ENCODE measurements at regions not wholly inside any gene's neighbourhood (a gene's known extent, or its start where the extent isn't known, plus 50 kb on each side); places are given as distances from the start of the nearest gene placed in this dataset.

DNA sequence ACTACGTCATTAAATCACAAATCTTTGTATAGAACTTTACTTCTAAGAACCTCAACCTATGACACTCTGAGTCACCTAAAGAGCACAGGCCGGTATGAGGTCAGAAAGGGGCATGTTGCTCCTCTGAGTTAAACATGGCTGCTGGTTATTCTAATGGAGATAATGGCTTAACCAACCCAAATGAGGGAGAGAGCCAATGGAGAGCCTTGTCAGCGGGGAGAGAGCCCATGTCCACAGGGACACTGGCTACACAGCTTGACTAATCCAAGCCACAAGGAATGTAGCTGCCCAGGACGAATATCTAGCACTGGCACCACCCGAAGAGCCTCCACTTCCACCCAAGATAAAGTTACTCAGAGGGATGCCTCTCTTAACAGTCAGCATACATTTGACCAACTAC is 77.0 kb upstream of the STAC start:
- no peak for DNase-seq (ENCODE audit: low read depth)
- no peak overlapping the region for H3K4me3 ChIP-seq (ENCODE audit: low read depth, low read length)
- TF ChIP-seq, protein P1, sequence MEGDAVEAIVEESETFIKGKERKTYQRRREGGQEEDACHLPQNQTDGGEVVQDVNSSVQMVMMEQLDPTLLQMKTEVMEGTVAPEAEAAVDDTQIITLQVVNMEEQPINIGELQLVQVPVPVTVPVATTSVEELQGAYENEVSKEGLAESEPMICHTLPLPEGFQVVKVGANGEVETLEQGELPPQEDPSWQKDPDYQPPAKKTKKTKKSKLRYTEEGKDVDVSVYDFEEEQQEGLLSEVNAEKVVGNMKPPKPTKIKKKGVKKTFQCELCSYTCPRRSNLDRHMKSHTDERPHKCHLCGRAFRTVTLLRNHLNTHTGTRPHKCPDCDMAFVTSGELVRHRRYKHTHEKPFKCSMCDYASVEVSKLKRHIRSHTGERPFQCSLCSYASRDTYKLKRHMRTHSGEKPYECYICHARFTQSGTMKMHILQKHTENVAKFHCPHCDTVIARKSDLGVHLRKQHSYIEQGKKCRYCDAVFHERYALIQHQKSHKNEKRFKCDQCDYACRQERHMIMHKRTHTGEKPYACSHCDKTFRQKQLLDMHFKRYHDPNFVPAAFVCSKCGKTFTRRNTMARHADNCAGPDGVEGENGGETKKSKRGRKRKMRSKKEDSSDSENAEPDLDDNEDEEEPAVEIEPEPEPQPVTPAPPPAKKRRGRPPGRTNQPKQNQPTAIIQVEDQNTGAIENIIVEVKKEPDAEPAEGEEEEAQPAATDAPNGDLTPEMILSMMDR (conservative IDR thresholded peaks at IDR 0.05; ENCODE audit: low read depth, low read length), result no peak

DNA sequence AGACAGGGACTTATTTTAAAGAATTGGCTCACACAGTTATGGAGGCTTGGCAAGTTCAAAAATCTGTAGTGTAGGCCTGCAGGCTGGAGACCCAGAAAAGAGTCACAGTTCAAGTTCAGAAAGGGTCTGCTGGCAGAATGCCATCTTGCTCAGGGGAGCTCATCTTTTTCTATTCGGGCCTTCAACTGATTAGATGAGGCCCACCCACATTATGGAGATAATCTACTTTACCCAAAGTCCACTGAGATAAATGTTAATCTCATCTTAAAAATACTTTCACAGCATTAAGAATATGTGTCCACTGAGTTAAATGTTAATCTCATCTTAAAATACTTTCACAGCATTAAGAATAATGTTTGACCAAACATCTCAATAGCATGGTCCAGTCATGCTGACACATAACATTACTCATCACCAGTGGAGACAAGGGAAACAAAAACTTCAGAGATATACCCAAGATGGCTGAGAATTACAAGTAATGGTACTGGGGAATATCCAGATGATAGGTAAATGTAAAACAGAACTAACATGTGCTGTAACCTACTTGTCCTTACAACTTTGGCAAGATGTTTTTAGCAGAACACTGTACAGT is 74.3 kb upstream of the STAC start:
- TF ChIP-seq, protein P1 (conservative IDR thresholded peaks at IDR 0.05; ENCODE audit: low read depth, low read length), result no peak
- H3K4me3 ChIP-seq (ENCODE audit: low read depth, low read length), result no peak overlapping the region
- no peak for DNase-seq (ENCODE audit: low read depth)

DNA sequence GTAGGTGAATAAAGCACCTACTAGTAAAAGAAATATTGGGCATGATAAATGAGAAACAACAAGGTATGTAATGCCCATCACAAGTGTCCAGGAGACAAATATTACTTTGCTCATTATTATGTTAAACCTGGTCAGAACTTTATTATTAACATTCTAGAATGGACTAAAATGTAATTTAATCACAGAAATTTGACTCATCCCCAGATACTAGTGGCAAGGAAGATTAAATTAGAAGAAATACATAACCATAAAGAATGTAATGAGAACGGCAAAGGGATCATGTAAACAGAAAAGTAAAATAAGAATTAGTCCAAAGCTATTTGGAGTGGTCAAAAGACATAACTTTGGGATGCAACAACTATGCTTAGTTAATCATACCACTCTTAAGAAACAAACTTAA is 71.2 kb upstream of the STAC start:
- H3K4me3 ChIP-seq (ENCODE audit: low read depth, low read length), result no peak overlapping the region
- no peak for DNase-seq (ENCODE audit: low read depth)
- TF ChIP-seq, protein P1 (conservative IDR thresholded peaks at IDR 0.05; ENCODE audit: low read depth, low read length), result no peak

DNA sequence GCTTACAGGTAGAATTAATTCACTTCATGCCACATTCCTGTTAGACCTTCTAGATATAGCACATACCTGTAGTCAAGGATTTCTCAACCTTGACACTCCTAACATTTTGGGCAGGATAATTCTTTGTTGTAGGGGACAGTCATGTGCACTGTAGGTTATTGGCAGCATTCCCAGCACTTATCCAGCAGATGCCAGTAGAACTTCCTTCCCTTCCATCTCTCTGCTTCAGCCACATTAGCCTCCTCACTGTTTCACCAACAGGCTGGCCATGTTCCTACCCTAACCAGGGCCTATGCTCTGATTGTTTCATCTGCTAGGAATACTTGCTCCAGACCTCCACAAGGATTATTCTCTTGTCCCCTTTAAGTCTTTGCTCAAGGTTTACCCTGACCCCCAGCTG is 68.0 kb upstream of the STAC start:
- TF ChIP-seq, protein P1 (conservative IDR thresholded peaks at IDR 0.05; ENCODE audit: low read depth, low read length), result no peak
- H3K4me3 ChIP-seq (ENCODE audit: low read depth, low read length), result no peak overlapping the region
- DNase-seq (ENCODE audit: low read depth), result no peak

DNA sequence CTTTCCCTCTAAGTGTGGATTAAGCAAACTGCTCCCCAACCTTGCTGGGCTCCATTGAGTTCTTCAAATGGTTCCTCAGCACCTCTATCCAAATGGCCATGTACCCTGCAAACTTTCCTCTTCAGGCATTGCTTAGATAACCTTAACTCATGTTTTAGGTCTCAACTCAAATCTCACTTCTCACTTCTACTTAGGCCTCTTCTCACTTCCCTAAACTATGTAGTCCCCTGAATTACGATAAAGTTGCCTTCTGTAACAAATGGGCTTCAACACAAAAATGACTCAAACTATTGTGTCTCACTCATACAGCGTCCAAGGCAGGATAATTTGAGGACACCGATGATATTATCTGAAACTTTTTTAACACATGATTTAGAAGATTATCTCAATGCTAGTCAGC is 62.4 kb upstream of the STAC start:
- H3K4me3 ChIP-seq (ENCODE audit: low read depth, low read length), result no peak overlapping the region
- TF ChIP-seq, protein P1 (conservative IDR thresholded peaks at IDR 0.05; ENCODE audit: low read depth, low read length), result no peak
- DNase-seq (ENCODE audit: low read depth), result no peak

DNA sequence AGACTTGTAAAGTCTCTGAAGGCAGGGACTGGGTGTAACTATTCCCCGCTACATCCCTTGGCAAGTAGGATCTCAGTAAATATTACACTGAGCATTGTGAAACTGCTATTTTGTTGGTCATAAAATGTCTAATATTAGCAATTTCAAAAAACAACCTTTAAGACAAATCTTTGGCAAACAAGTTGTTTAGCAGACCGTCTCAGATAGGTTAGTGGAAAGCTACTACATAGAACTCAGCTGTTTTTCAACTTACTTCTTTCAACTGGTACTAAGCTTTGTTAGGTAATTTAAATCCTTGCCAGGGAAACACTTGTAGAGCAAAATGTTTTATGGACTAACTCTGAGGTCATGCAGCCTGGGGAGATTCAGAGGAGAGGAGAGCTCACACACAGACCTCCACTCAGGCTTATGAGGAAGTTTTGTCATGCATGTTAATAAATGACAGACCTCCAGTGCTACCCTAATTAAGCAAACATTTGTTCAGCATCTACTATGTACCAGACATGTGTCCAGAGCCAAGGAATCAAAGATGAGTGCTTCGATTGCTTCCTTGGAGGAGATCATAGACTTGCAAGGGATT is 61.6 kb upstream of the STAC start:
- TF ChIP-seq, protein P1 (conservative IDR thresholded peaks at IDR 0.05; ENCODE audit: low read depth, low read length), result no peak
- DNase-seq (ENCODE audit: low read depth), result no peak
- no peak overlapping the region for H3K4me3 ChIP-seq (ENCODE audit: low read depth, low read length)

DNA sequence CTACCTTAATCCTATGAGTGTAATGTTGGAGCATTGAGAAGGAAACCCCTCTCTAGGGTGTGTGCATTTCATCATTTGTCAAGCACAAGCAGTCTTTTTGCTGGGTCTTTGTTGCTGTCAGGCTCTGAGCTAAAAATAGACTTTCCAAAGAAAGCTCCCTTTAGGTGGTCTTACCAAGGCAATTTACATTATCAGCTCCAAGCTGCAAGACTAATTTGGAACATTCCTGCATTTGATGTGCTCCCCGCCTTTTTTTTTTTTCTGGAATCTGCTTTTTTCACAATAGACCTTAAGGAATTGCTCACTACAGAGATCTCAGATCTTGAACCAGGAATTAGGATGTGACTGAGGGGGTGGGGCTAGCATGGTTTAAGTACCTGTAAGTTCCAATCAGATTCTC is 60.6 kb upstream of the STAC start:
- TF ChIP-seq, protein P1 (conservative IDR thresholded peaks at IDR 0.05; ENCODE audit: low read depth, low read length), result no peak
- H3K4me3 ChIP-seq (ENCODE audit: low read depth, low read length), result no peak overlapping the region
- DNase-seq (ENCODE audit: low read depth), result no peak

Data from choroid plexus epithelial cell (primary cell).